CD4-positive, alpha-beta T cell treated with Interferon gamma for 1 hour (primary cell): ENCODE measurements at regions not wholly inside any gene's neighbourhood (a gene's known extent, or its start where the extent isn't known, plus 50 kb on each side); places are given as distances from the start of the nearest gene placed in this dataset.

ENCODE experiments used
- DNase-seq: peaks from one replicate; pipeline ENCODE4 v3.0.0-alpha.2; 2020

GRCh38 chr17:71378036-71378435 lies 742.8 kb upstream of the SOX9 start:
- no peak for DNase-seq

- no peak for DNase-seq
These were observed 742.1 kb upstream of the SOX9 start for GRCh38 chr17:71378741-71379140.

- DNase-seq: no peak
These were observed 741.3 kb upstream of the SOX9 start for GRCh38 chr17:71379512-71379911.

- no peak for DNase-seq
These were observed 740.3 kb upstream of the SOX9 start for GRCh38 chr17:71380535-71380934.

- DNase-seq: no peak
These were observed 739.9 kb upstream of the SOX9 start for GRCh38 chr17:71380936-71381335.

GRCh38 chr17:71383091-71383490 lies 737.7 kb upstream of the SOX9 start:
- DNase-seq: no peak

- no peak for DNase-seq
These were observed 733.4 kb upstream of the SOX9 start for GRCh38 chr17:71387456-71387855.

- no peak for DNase-seq
These were observed 727.9 kb upstream of the SOX9 start for GRCh38 chr17:71392715-71393567.

GRCh38 chr17:71395901-71396300 lies 724.9 kb upstream of the SOX9 start:
- no peak for DNase-seq

GRCh38 chr17:71396711-71397110 lies 724.1 kb upstream of the SOX9 start:
- no peak for DNase-seq

- no peak for DNase-seq
These were observed 722.8 kb upstream of the SOX9 start for GRCh38 chr17:71398025-71398424.

- no peak for DNase-seq
These were observed 722.0 kb upstream of the SOX9 start for GRCh38 chr17:71398800-71399219.

GRCh38 chr17:71399221-71399620 lies 721.6 kb upstream of the SOX9 start:
- no peak for DNase-seq

GRCh38 chr17:71399649-71400048 lies 721.2 kb upstream of the SOX9 start:
- no peak for DNase-seq

- DNase-seq: no peak
These were observed 718.8 kb upstream of the SOX9 start for GRCh38 chr17:71402007-71402406.

- no peak for DNase-seq
These were observed 718.1 kb upstream of the SOX9 start for GRCh38 chr17:71402661-71403141.

GRCh38 chr17:71405101-71405500 lies 715.7 kb upstream of the SOX9 start:
- no peak for DNase-seq

- no peak for DNase-seq
These were observed 712.8 kb upstream of the SOX9 start for GRCh38 chr17:71407981-71408380.

- no peak for DNase-seq
These were observed 711.7 kb upstream of the SOX9 start for GRCh38 chr17:71409137-71409536.

- no peak for DNase-seq
These were observed 711.1 kb upstream of the SOX9 start for GRCh38 chr17:71409712-71410111.

- DNase-seq: no peak
These were observed 708.0 kb upstream of the SOX9 start for GRCh38 chr17:71412803-71413202.

GRCh38 chr17:71413935-71414334 lies 706.9 kb upstream of the SOX9 start:
- no peak for DNase-seq

GRCh38 chr17:71417142-71417541 lies 703.7 kb upstream of the SOX9 start:
- DNase-seq: no peak

- no peak for DNase-seq
These were observed 697.9 kb upstream of the SOX9 start for GRCh38 chr17:71422968-71423367.
